Loucy (cell line): ENCODE measurements at regions not wholly inside any gene's neighbourhood (a gene's known extent, or its start where the extent isn't known, plus 50 kb on each side); places are given as distances from the start of the nearest gene placed in this dataset.

ENCODE experiments used
- H2AFZ ChIP-seq: fragments of 200-600 bp; sonication (generic); 2 replicates; pipeline ENCODE4 v1.6.0; 2016; ENCODE audit warnings: antibody characterized with exemption, mild to moderate bottlenecking, low read length, moderate library complexity
- H3F3A ChIP-seq: fragments of 200-600 bp; 2 replicates; pipeline ENCODE4 v1.6.0; 2016; ENCODE audit warnings: antibody characterized with exemption, low read depth, mild to moderate bottlenecking
- H3K27me3 ChIP-seq: fragments of 200-600 bp; sonication (generic); 2 replicates; pipeline ENCODE4 v1.6.1; 2014; ENCODE audit warnings: low read length, mild to moderate bottlenecking; ENCODE audit not compliant: insufficient read depth, poor library complexity, severe bottlenecking
- H3K36me3 ChIP-seq: fragments of 200-600 bp; sonication (generic); 2 replicates; pipeline ENCODE4 v1.6.1; 2016; ENCODE audit warnings: low read length; ENCODE audit not compliant: insufficient read depth
- H3K4me1 ChIP-seq: fragments of 200-600 bp; sonication (generic); 2 replicates; pipeline ENCODE4 v1.5.1; 2014; ENCODE audit warnings: low read length, mild to moderate bottlenecking; ENCODE audit not compliant: insufficient read depth, poor library complexity, severe bottlenecking
- H3K4me2 ChIP-seq: fragments of 200-600 bp; sonication (generic); 2 replicates; pipeline ENCODE4 v1.6.0; 2014; ENCODE audit warnings: antibody characterized with exemption, low read length, low read depth, mild to moderate bottlenecking; ENCODE audit not compliant: poor library complexity, severe bottlenecking
- H3K4me3 ChIP-seq: fragments of 200-600 bp; sonication (generic); 2 replicates; pipeline ENCODE4 v1.5.1; 2014; ENCODE audit warnings: low read length, mild to moderate bottlenecking, mixed read lengths; ENCODE audit not compliant: poor library complexity, severe bottlenecking
- H3K79me2 ChIP-seq: fragments of 200-600 bp; sonication (generic); 2 replicates; pipeline ENCODE4 v1.6.1; 2014; ENCODE audit warnings: low read length; ENCODE audit not compliant: insufficient read depth
- H3K9ac ChIP-seq: fragments of 200-600 bp; sonication (generic); 2 replicates; pipeline ENCODE4 v1.6.0; 2014; ENCODE audit warnings: mild to moderate bottlenecking, low read depth, low read length, moderate library complexity; ENCODE audit not compliant: poor library complexity, severe bottlenecking
- H3K9me2 ChIP-seq: fragments of 200-600 bp; sonication (generic); replicated peaks from 2 replicates; pipeline ENCODE4 v1.6.1; 2016; ENCODE audit warnings: low read depth, low read length, mixed read lengths
- H3K9me3 ChIP-seq: fragments of 200-600 bp; sonication (generic); 2 replicates; pipeline ENCODE4 v1.6.1; 2014; ENCODE audit warnings: mild to moderate bottlenecking, antibody characterized with exemption, low read length, low read depth; ENCODE audit not compliant: insufficient read depth
- H4K20me1 ChIP-seq: fragments of 200-600 bp; sonication (generic); 2 replicates; pipeline ENCODE4 v1.6.0; 2014; ENCODE audit warnings: antibody characterized with exemption, low read length, mild to moderate bottlenecking; ENCODE audit not compliant: insufficient read depth, poor library complexity, severe bottlenecking
- CTCF ChIP-seq: fragments of 200-600 bp; sonication (generic); conservative IDR thresholded peaks from 2 replicates; pipeline ENCODE4 v1.5.1; 2014; ENCODE audit warnings: mild to moderate bottlenecking, antibody characterized with exemption, low read length
- EZH2phosphoT487 ChIP-seq: fragments of 200-600 bp; IDR thresholded peaks from 2 replicates; pipeline ENCODE4 v1.6.1; 2018; ENCODE audit warnings: antibody characterized with exemption, mild to moderate bottlenecking, moderate library complexity, borderline replicate concordance

GRCh38 chr10:3890602-3891352 lies 105.8 kb upstream of the KLF6 start:
- Histone ChIP-seq H3K4me3 (no peak overlapping the region), H2AFZ (no peak overlapping the region), H3K79me2 (no peaks in the 10 kb centered on the region), H3K27me3 (no peaks in the 10 kb centered on the region), H3K9me2 (no peaks in the 10 kb centered on the region), H3K9ac (no peak overlapping the region), H4K20me1 (no peaks in the 10 kb centered on the region), H3K36me3 (no peaks in the 10 kb centered on the region), H3K4me2 (no peak overlapping the region), H3K4me1 (no peaks in the 10 kb centered on the region), H3F3A (no peaks in the 10 kb centered on the region), H3K9me3 (no peaks in the 10 kb centered on the region)
- TF ChIP-seq CTCF (no peak), EZH2phosphoT487 (no peak)

GRCh38 chr10:3889961-3890522 lies 105.0 kb upstream of the KLF6 start:
- no peaks in the 10 kb centered on the region for H3K79me2 ChIP-seq
- H3K4me1 ChIP-seq, result no peaks in the 10 kb centered on the region
- no peaks in the 10 kb centered on the region for H4K20me1 ChIP-seq
- TF ChIP-seq EZH2phosphoT487, result no peak
- TF ChIP-seq CTCF, result no peak
- H3K36me3 ChIP-seq, result no peaks in the 10 kb centered on the region
- H3K4me3 ChIP-seq, result no peak overlapping the region
- no peak overlapping the region for H2AFZ ChIP-seq
- H3F3A ChIP-seq, result no peaks in the 10 kb centered on the region
- no peaks in the 10 kb centered on the region for H3K9me2 ChIP-seq
- H3K27me3 ChIP-seq, result no peaks in the 10 kb centered on the region
- no peaks in the 10 kb centered on the region for H3K9me3 ChIP-seq
- no peak overlapping the region for H3K9ac ChIP-seq
- H3K4me2 ChIP-seq, result no peak overlapping the region

- Histone ChIP-seq H3K9ac (no peak overlapping the region), H3K4me1 (no peaks in the 10 kb centered on the region), H3K4me3 (no peak overlapping the region), H2AFZ (no peak overlapping the region), H3K36me3 (no peaks in the 10 kb centered on the region), H3K4me2 (no peak overlapping the region), H3K9me2 (no peaks in the 10 kb centered on the region), H3K9me3 (no peaks in the 10 kb centered on the region), H3K79me2 (no peaks in the 10 kb centered on the region), H4K20me1 (no peaks in the 10 kb centered on the region), H3K27me3 (no peaks in the 10 kb centered on the region), H3F3A (no peaks in the 10 kb centered on the region)
- TF ChIP-seq EZH2phosphoT487 (no peak), CTCF (no peak)
Measured at GRCh38 chr10:3887885-3888476, 103.0 kb upstream of the KLF6 start.
